DND-41 (cell line): ENCODE measurements at regions not wholly inside any gene's neighbourhood (a gene's known extent, or its start where the extent isn't known, plus 50 kb on each side); places are given as distances from the start of the nearest gene placed in this dataset.

ENCODE experiments used
- ATAC-seq: fragments of 200-7000 bp; cut with Tn5 transposase; 3 replicates; pipeline ENCODE4 v1.9.1; 2021; ENCODE audit warnings: low read depth; ENCODE audit not compliant: insufficient read depth
- DNase-seq: peaks from one replicate; pipeline ENCODE4 v3.0.0-alpha.2; 2020
- H2AFZ ChIP-seq: 2 replicates; pipeline ENCODE4 v1.6.0; 2012; ENCODE audit warnings: low read depth, low read length
- H3K27ac ChIP-seq: 2 replicates; pipeline ENCODE4 v1.5.1; 2012; ENCODE audit warnings: low read length, inconsistent platforms
- H3K27me3 ChIP-seq: fragments of 200-600 bp; sonication (generic); 2 replicates; pipeline ENCODE4 v1.6.0; 2012; ENCODE audit warnings: low read length, mild to moderate bottlenecking, inconsistent platforms; ENCODE audit not compliant: insufficient read depth, poor library complexity
- H3K36me3 ChIP-seq: 2 replicates; pipeline ENCODE4 v1.5.1; 2012; ENCODE audit warnings: low read length, inconsistent platforms; ENCODE audit not compliant: insufficient read depth
- H3K4me1 ChIP-seq: 2 replicates; pipeline ENCODE4 v1.5.1; 2012; ENCODE audit warnings: mild to moderate bottlenecking, low read length; ENCODE audit not compliant: insufficient read depth
- H3K4me2 ChIP-seq: 2 replicates; pipeline ENCODE4 v1.6.0; 2012; ENCODE audit warnings: mild to moderate bottlenecking, moderate library complexity, low read length, inconsistent platforms; ENCODE audit not compliant: insufficient read depth
- H3K4me3 ChIP-seq, 2 experiments: fragments of 200-600 bp in 1 of 2; shearing (Covaris generic) in 1 of 2; 2 replicates each; pipeline ENCODE4 v1.5.1; 2012 to 2016; ENCODE audit warnings: inconsistent platforms in 2 of 2, low read length in 2 of 2, mild to moderate bottlenecking in 2 of 2, low read depth in 1 of 2, moderate library complexity in 1 of 2
- H3K79me2 ChIP-seq: 2 replicates; pipeline ENCODE4 v1.6.0; 2012; ENCODE audit warnings: low read length, inconsistent platforms; ENCODE audit not compliant: insufficient read depth
- H3K9ac ChIP-seq: 2 replicates; pipeline ENCODE4 v1.6.0; 2012; ENCODE audit warnings: low read depth, mild to moderate bottlenecking, inconsistent platforms, low read length, moderate library complexity
- H3K9me3 ChIP-seq: 2 replicates; pipeline ENCODE4 v1.5.1; 2012; ENCODE audit warnings: low read length, moderate library complexity, mild to moderate bottlenecking, inconsistent platforms; ENCODE audit not compliant: insufficient read depth, severe bottlenecking
- H4K20me1 ChIP-seq: 2 replicates; pipeline ENCODE4 v1.6.0; 2012; ENCODE audit warnings: low read length; ENCODE audit not compliant: insufficient read depth
- EZH2 ChIP-seq: IDR thresholded peaks from 3 replicates; pipeline ENCODE4 v1.6.1; 2012; ENCODE audit warnings: borderline replicate concordance, low read depth, mild to moderate bottlenecking, moderate library complexity, low read length, inconsistent platforms; ENCODE audit not compliant: severe bottlenecking
- TF ChIP-seq, protein P1 (sequence below): IDR thresholded peaks from 2 replicates; pipeline ENCODE4 v1.5.1; 2012; ENCODE audit warnings: borderline replicate concordance, low read length, moderate library complexity, mild to moderate bottlenecking; ENCODE audit not compliant: poor library complexity, severe bottlenecking; ENCODE audit errors: extremely low read depth

DNA sequence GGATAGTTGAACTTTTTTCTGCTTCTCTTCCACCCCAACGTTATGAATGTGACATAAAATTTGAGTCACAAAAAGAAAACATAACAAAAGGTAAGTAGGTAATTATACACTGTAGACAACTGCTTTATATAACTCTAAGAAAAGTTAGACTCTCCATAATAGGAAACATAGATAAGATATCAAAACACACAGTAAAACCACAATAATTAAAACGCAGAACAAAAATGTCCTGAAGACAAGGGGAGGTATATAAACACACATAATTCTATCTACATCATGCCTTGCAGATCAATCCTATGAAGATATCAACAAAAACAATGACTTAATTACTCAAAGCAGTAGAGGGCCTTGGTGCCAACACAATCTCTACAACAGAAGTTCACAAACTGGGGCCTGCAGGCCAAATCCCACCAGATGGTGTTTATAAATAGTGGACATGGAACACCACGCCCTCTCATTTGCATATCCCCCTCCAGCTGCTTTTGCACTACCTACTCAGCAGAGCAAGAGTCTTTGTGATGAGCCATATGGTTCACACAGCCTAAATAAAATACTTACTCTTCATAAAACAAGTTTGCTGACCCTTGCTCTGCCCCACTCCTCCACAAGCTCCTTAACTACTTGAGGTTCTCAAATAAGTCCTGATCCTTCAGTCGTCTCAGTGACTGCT lies 254.7 kb downstream of the KLF12 start:
- Histone ChIP-seq H3K9me3 (no peaks in the 10 kb centered on the region), H3K4me1 (no peaks in the 10 kb centered on the region), H3K9ac (no peak overlapping the region), H3K4me2 (no peak overlapping the region), H3K4me3 (no peak overlapping the region), H3K79me2 (peaks cover 24% of the 10 kb centered on the region), H3K27ac (no peak overlapping the region), H3K27me3 (no peaks in the 10 kb centered on the region), H4K20me1 (0 out of 2 replicates have a peak, but pooled peaks cover 8% of the 10 kb centered on the region), H2AFZ (no peak overlapping the region), H3K36me3 (peaks cover 5% of the 10 kb centered on the region)
- no peak for DNase-seq
- ATAC-seq: no peak
- TF ChIP-seq, protein P1, sequence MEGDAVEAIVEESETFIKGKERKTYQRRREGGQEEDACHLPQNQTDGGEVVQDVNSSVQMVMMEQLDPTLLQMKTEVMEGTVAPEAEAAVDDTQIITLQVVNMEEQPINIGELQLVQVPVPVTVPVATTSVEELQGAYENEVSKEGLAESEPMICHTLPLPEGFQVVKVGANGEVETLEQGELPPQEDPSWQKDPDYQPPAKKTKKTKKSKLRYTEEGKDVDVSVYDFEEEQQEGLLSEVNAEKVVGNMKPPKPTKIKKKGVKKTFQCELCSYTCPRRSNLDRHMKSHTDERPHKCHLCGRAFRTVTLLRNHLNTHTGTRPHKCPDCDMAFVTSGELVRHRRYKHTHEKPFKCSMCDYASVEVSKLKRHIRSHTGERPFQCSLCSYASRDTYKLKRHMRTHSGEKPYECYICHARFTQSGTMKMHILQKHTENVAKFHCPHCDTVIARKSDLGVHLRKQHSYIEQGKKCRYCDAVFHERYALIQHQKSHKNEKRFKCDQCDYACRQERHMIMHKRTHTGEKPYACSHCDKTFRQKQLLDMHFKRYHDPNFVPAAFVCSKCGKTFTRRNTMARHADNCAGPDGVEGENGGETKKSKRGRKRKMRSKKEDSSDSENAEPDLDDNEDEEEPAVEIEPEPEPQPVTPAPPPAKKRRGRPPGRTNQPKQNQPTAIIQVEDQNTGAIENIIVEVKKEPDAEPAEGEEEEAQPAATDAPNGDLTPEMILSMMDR: no peak
- no peak for TF ChIP-seq EZH2

DNA sequence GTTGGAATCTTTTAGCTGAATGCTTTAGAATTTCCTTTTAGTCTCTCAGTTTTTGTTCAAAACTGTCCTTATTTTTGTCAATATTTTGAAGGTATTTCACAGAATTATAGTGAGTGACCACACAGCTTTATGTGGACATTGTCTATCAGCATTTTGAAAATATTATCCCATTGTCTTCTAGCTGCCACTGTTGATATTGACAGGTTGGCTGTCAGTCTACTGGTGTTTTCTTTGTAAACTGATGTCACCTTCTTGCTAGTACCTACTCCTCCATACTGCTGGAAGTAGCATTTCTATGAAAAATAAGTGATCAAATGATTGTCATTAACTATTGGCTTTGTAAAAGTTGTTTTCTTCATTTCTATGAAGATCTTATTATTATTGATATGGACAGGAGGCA lies 256.8 kb downstream of the KLF12 start:
- peaks cover 4% of the 10 kb centered on the region for H3K36me3 ChIP-seq
- no peaks in the 10 kb centered on the region for H3K4me1 ChIP-seq
- H3K9me3 ChIP-seq: no peaks in the 10 kb centered on the region
- H3K4me2 ChIP-seq: no peak overlapping the region
- H2AFZ ChIP-seq: no peak overlapping the region
- peaks cover 4% of the 10 kb centered on the region; the same call in 1 of the 2 replicates for H4K20me1 ChIP-seq
- no peaks in the 10 kb centered on the region for H3K27me3 ChIP-seq
- no peak for TF ChIP-seq EZH2
- TF ChIP-seq, protein P1: no peak
- H3K4me3 ChIP-seq: no peak overlapping the region
- H3K79me2 ChIP-seq: peaks cover 33% of the 10 kb centered on the region
- DNase-seq: no peak
- no peak overlapping the region for H3K27ac ChIP-seq
- H3K9ac ChIP-seq: no peak overlapping the region
- no peak for ATAC-seq

DNA sequence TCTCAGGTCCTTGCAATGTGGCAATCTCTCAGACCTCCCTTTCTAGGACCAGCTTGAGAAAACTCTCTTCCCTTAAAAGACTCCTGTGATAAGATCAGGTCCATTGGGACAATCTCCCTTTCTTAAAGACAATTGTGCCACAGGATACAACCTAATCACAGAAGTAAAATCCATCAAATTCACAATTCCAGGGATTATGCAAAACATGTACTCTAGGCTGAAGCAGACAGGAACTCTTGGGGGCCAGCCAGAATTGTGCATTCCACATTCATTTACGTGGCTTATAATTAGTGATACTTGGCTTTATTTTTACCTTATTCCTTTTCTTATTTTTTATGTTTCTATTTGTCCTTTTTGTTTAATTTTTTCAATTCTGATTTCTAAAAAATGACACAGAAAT lies 257.9 kb downstream of the KLF12 start:
- TF ChIP-seq, protein P1: no peak
- no peak for TF ChIP-seq EZH2
- Histone ChIP-seq H3K79me2 (peaks cover 38% of the 10 kb centered on the region), H3K9me3 (no peaks in the 10 kb centered on the region), H3K27ac (no peak overlapping the region), H4K20me1 (peaks cover 8% of the 10 kb centered on the region; the same call in 1 of the 2 replicates), H2AFZ (no peak overlapping the region), H3K4me2 (no peak overlapping the region), H3K4me3 (no peak overlapping the region), H3K27me3 (no peaks in the 10 kb centered on the region), H3K9ac (no peak overlapping the region), H3K36me3 (peaks cover 7% of the 10 kb centered on the region), H3K4me1 (no peaks in the 10 kb centered on the region)
- DNase-seq: no peak
- no peak for ATAC-seq
